Testis (tissue), 2 donors: ENCODE measurements at regions not wholly inside any gene's neighbourhood (a gene's known extent, or its start where the extent isn't known, plus 50 kb on each side); places are given as distances from the start of the nearest gene placed in this dataset.
A peak's percentile ranks its signal among the peaks of the same experiment; 100 is the strongest.

ENCODE experiments used
- DNase-seq: peaks from one replicate; pipeline ENCODE4 v3.0.0-alpha.2; 2019
- H3K27ac ChIP-seq, 2 donors: fragments of 200-600 bp; sonication (generic); one replicate each; pipeline ENCODE4 v1.5.1; 2019
- H3K27me3 ChIP-seq: fragments of 200-600 bp; sonication (generic); one replicate; pipeline ENCODE4 v1.5.1; 2019
- H3K36me3 ChIP-seq: fragments of 200-600 bp; sonication (generic); one replicate; pipeline ENCODE4 v1.5.1; 2017; ENCODE audit warnings: low read depth; ENCODE audit errors: missing control alignments
- H3K4me1 ChIP-seq: fragments of 200-600 bp; sonication (generic); one replicate; pipeline ENCODE4 v1.5.1; 2019
- H3K4me3 ChIP-seq, 2 donors: fragments of 200-600 bp; sonication (generic); one replicate each; pipeline ENCODE4 v1.5.1; 2017 to 2019
- H3K9me3 ChIP-seq: fragments of 200-600 bp; sonication (generic); one replicate; pipeline ENCODE4 v1.5.1; 2017
- CTCF ChIP-seq, 3 experiments: fragments of 450-650 bp in 2 of 3; fragments of 200-600 bp in 1 of 3; sonication (generic) in 1 of 3; IDR thresholded peaks; one replicate each; pipeline ENCODE4 v1.5.1; 2016 to 2019; ENCODE audit warnings: antibody characterized with exemption in 3 of 3, mild to moderate bottlenecking in 2 of 3, moderate library complexity in 1 of 3
- POLR2A ChIP-seq: fragments of 450-650 bp; IDR thresholded peaks from one replicate; pipeline ENCODE4 v1.6.1; 2017; ENCODE audit warnings: antibody characterized with exemption, mild to moderate bottlenecking, moderate library complexity
- WGBS, 2 donors: methylation state at CpG; one replicate each; pipeline ENCODE4 v1.1.5; 2018; 5-methylcytosine and 5-hydroxymethylcytosine counted together
- intact Hi-C: fragments of 100-400 bp; cut with DNase I; formaldehyde crosslinking; loops from one replicate; pipeline ENCODE4 v1.15.1; 2023; ENCODE audit warnings: low total_unique reads

- no peak for TF ChIP-seq POLR2A
- no peak for TF ChIP-seq CTCF (IDR thresholded peaks at IDR 0.05)
- Histone ChIP-seq H3K4me3 (no peak overlapping the region), H3K27ac (no peak overlapping the region), H3K9me3 (no peaks in the 10 kb centered on the region), H3K36me3 (no peaks in the 10 kb centered on the region), H3K27me3 (no peaks in the 10 kb centered on the region), H3K4me1 (peaks cover 6% of the 10 kb centered on the region)
- intact Hi-C loops, result no loop called here
- DNase-seq, result no peak
- WGBS, 2 donors, result 64 to 69% methylated on average over 2 of the region's 2 CpGs
These were observed 1003.0 kb downstream of the TTLL7 start for GRCh38 chr1:82995951-82996350.

DNA sequence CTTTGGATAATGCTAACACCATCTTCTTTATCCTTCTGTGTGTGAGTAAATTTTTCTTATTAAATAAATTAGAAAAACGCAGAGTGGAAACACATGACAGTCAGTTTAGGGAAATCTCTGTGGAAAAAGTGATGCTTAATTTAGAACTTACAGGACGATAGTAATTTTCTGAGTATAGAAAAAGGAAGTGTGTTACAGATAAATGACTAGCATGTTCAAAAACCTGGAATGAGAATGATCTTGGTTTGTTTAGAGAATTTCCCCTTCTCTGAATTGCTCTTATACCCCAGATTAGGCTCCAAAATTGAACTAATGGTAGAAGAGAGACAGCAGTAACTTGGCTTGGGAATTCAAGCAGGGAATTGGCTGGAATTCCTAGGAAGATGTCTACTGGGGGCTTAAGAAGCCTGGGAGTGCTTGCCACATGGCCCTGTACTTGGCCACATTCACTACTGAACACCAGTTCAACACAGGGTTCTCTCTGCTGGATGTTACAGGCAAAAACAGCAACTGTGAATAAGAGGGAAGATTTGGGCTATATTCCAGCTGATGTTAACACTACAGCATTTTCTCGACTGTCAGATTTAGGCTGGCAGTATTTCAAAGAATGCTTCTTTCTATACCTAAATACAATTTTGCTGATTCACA is 1004.2 kb downstream of the TTLL7 start:
- intact Hi-C loops, result no loop called here
- Histone ChIP-seq H3K27me3 (no peaks in the 10 kb centered on the region), H3K4me3 (no peak overlapping the region), H3K36me3 (no peaks in the 10 kb centered on the region), H3K27ac (no peak overlapping the region), H3K4me1 (peaks cover 6% of the 10 kb centered on the region), H3K9me3 (no peaks in the 10 kb centered on the region)
- WGBS, 2 donors, result 28 to 54% methylated on average over 3 of the region's 3 CpGs
- TF ChIP-seq POLR2A (no peak), CTCF (IDR thresholded peaks at IDR 0.05) (no peak)
- peak; percentile 21 for DNase-seq

- no peak overlapping the region for H3K4me3 ChIP-seq
- no peak for DNase-seq
- intact Hi-C loops, result no loop called here
- no peaks in the 10 kb centered on the region for H3K9me3 ChIP-seq
- no peaks in the 10 kb centered on the region for H3K27me3 ChIP-seq
- TF ChIP-seq CTCF (IDR thresholded peaks at IDR 0.05) (no peak), POLR2A (no peak)
- H3K36me3 ChIP-seq, result no peaks in the 10 kb centered on the region
- 79 to 89% methylated on average over 2 of the region's 2 CpGs for WGBS, 2 donors
- no peak overlapping the region for H3K27ac ChIP-seq
- H3K4me1 ChIP-seq, result peaks cover 6% of the 10 kb centered on the region
These were observed 1007.4 kb downstream of the TTLL7 start for GRCh38 chr1:82991569-82991968.

DNA sequence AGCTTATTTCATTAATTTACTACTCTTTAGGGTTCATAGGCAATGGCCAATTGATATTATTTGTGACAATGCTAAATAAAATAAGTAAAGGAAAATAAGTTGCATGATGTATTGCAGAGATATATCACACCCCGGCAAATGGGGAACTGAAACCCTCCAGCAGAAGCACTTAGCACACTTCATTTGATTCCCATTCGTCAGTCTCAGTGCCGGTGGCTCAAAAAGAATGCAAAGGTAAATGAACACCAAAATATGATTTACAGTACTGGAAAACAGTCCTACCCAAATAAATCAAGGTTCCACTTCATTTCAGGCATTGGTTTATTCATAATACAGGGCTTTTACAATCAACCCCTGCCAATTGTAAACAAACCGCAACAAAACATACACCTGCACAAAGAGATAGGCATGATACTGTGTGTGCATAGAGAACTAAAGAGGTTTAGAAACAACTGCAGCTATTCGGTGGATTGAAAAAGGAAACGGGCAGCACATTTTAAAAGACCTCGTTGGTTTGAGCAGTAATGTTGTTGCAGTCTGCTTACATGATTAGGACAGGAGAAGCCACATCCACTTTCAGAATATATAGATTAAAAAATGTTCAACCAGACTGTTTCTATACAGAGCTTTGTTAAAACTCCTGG is 1019.2 kb downstream of the TTLL7 start:
- TF ChIP-seq CTCF (IDR thresholded peaks at IDR 0.05) (no peak), POLR2A (no peak)
- H3K4me3 ChIP-seq, result no peak overlapping the region
- no peak overlapping the region for H3K27ac ChIP-seq
- H3K9me3 ChIP-seq, result no peaks in the 10 kb centered on the region
- H3K36me3 ChIP-seq, result no peaks in the 10 kb centered on the region
- intact Hi-C loops, result no loop called here
- H3K27me3 ChIP-seq, result no peaks in the 10 kb centered on the region
- 71 to 78% methylated on average over 7 of the region's 7 CpGs for WGBS, 2 donors
- H3K4me1 ChIP-seq, result no peaks in the 10 kb centered on the region
- DNase-seq, result no peak
